Muscle of leg (tissue), 3 donors: ENCODE measurements at regions not wholly inside any gene's neighbourhood (a gene's known extent, or its start where the extent isn't known, plus 50 kb on each side); places are given as distances from the start of the nearest gene placed in this dataset.

Experiments
- DNase-seq: peaks from one replicate; pipeline ENCODE4 v3.0.0; 2013
- H3K27ac ChIP-seq: one replicate; pipeline ENCODE4 v1.5.1; 2013; ENCODE audit warnings: mild to moderate bottlenecking, low read length, control low read depth
- H3K27me3 ChIP-seq: one replicate; pipeline ENCODE4 v1.6.1; 2013; ENCODE audit warnings: low read length; ENCODE audit not compliant: control insufficient read depth, insufficient read depth
- H3K36me3 ChIP-seq: one replicate; pipeline ENCODE4 v1.6.1; 2013; ENCODE audit warnings: low read length; ENCODE audit not compliant: control insufficient read depth, insufficient read depth
- H3K4me1 ChIP-seq: one replicate; pipeline ENCODE4 v1.6.1; 2013; ENCODE audit warnings: low read length; ENCODE audit not compliant: control insufficient read depth, insufficient read depth
- H3K4me3 ChIP-seq: one replicate; pipeline ENCODE4 v1.5.1; 2013; ENCODE audit warnings: low read length, control low read depth
- H3K9me3 ChIP-seq: replicated peaks from 2 replicates; pipeline ENCODE4 v1.6.1; 2013; ENCODE audit warnings: low read depth, low read length; ENCODE audit not compliant: control insufficient read depth
- WGBS: methylation state at CpG from one replicate; pipeline ENCODE4 v1.1.5; 2013; ENCODE audit warnings: missing lambda C conversion rate; ENCODE audit not compliant: insufficient coverage; 5-methylcytosine and 5-hydroxymethylcytosine counted together

DNA sequence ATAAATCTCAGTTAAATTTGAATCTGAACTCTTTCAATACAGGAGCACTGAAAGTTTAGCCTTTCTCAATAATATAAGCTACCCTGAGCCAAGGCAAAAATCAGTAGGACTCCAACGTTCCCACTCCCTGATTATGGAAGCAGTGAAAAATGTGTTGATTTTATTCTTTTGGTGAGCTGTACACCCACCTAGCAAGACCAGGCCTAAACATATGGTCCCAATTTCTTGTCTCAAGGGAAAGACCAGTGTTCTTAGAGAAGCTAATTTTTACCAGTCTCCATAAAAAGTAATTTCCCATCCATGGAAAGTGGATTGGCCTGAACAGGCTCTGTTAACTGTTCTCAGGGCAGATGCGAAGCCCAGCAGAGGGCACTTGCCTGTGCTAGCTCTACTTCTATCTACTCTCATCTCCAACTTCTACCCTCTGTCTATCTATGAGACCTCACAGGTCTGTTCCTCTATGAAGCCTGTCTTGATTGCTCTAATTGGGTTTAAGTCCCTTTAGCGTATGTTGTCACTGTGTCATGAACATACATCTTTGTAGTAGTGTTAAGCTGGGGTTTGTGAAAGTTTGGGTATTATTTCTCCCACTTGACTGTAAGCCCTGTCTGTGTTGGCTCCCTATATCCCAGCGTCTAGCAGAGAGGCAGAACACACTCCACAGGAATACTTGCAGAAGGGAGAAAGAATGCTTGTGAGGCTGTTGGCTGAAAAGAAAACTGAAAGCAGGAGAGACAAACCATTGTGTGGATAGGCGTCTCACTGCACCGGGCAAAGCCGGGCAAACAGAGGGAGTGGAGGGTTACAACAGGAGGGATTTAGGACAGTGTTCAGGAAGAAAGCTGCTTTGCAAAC lies 167.1 kb upstream of the MAF start:
- peak; percentile 80 for DNase-seq
- Histone ChIP-seq H3K36me3 (no peaks in the 10 kb centered on the region), H3K4me3 (peak overlapping the region; percentile 26), H3K27ac (peak overlapping the region; percentile 95), H3K4me1 (peaks cover 39% of the 10 kb centered on the region), H3K9me3 (no peaks in the 10 kb centered on the region), H3K27me3 (no peaks in the 10 kb centered on the region)
- WGBS = 10% methylated on average over 3 of the region's 7 CpGs

DNA sequence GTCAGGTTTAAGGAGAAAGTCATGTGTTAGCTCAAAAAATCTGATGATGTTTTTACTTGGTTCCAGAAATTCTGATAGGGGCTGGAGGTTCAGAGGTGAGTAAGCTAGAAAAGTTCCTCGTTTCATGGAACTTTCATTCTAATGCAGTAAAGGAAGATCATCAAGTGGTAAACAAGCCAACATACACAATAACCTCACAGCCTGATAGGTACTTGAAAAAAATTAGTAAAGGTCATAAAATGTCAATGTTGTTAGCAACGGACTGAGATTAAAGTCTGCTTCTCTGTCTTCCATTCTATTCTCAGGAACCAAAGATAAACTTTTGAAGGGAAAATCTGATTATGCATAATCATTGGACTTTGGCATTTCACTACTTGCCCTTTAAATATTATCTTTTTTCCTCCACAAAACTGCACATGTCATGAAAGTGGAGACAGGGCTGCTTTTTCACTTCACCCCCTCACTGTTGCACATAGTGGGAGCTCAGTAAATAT lies 165.4 kb upstream of the MAF start:
- no peak overlapping the region for H3K27ac ChIP-seq
- DNase-seq = no peak
- no peaks in the 10 kb centered on the region for H3K9me3 ChIP-seq
- no CpG with 5 or more reads among the region's 2 CpGs for WGBS
- peaks cover 30% of the 10 kb centered on the region for H3K4me1 ChIP-seq
- no peaks in the 10 kb centered on the region for H3K36me3 ChIP-seq
- no peak overlapping the region for H3K4me3 ChIP-seq
- no peaks in the 10 kb centered on the region for H3K27me3 ChIP-seq

DNA sequence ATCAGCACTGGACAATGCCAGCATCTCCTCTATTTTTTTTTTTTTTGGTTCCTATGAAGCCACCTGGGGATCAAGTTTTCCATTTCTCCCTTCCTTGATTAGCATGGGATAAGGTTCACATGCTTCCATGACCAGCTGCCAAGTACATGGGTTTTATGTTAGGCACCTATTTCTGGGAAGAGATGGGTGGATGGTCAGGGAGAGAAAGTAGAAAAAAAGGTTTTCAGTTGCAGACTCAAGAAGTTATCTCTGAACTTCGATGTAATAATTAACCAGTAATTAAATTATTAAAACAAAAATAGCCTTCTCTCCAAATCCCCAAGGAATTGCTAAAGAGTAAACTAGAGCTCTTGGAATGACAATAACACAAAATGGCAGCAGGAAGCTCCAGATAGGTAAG lies 164.9 kb upstream of the MAF start:
- peaks cover 27% of the 10 kb centered on the region for H3K4me1 ChIP-seq
- WGBS = no CpG with 5 or more reads among the region's 1 CpG
- no peak overlapping the region for H3K4me3 ChIP-seq
- no peaks in the 10 kb centered on the region for H3K36me3 ChIP-seq
- no peaks in the 10 kb centered on the region for H3K27me3 ChIP-seq
- H3K27ac ChIP-seq = no peak overlapping the region
- H3K9me3 ChIP-seq = no peaks in the 10 kb centered on the region
- no peak for DNase-seq

DNA sequence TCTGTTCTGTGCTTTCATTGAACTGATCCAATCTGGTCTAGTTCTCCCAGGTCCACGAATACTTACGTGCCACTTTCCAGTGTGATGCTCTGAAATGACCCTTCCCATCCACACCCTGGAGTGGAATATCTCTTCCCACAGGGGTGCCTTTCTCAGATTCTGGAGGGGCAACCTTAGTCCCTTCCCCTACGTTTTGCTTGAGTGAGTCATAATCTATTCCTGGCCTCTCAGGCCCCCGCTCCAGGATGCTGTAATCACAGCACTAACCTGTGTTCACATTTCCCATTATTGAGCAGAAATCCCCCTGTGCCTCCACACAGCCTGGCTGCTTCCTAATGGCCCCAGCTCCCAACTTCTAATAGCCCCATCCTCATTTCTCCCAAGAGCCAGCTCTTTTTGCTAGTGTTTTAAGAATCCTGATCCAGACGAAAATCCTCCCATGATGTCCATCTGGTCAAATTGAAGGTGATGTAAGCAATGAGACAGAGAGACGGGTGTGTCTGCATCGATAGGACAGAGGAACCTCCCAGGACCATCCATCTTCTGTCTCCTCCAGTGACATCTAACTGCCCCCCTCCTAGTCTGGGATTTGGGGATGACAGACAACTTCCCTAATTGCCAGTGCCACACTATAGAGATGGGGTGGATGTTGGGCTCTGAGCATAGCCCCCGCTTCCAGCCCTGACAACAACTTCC lies 164.0 kb upstream of the MAF start:
- Histone ChIP-seq H3K27me3 (no peaks in the 10 kb centered on the region), H3K36me3 (no peaks in the 10 kb centered on the region), H3K9me3 (no peaks in the 10 kb centered on the region), H3K27ac (no peak overlapping the region), H3K4me3 (no peak overlapping the region), H3K4me1 (peaks cover 22% of the 10 kb centered on the region)
- no peak for DNase-seq
- WGBS = 66% methylated on average over 4 of the region's 8 CpGs

DNA sequence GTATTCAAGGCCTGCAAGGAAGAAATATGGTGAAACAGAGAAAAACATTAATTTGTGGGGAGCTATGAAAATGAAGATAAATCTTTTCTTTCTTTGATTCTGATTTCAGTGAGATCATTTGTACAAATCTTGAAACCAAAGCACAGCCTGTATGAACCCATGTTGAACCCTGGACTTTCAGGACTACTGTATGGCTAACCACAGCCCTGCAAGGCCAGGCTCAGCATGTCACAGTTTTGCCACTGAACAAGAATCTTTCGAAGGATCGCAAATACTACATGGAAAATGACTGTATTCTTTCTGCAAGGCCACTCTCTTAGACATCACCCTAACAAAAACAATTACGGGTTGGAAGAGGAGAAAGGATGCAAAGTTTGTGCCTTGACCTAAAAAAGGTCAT lies 161.7 kb upstream of the MAF start:
- Histone ChIP-seq H3K27me3 (no peaks in the 10 kb centered on the region), H3K9me3 (no peaks in the 10 kb centered on the region), H3K4me3 (no peak overlapping the region), H3K27ac (no peak overlapping the region), H3K4me1 (no peaks in the 10 kb centered on the region), H3K36me3 (no peaks in the 10 kb centered on the region)
- no CpG with 5 or more reads among the region's 3 CpGs for WGBS
- DNase-seq = no peak

DNA sequence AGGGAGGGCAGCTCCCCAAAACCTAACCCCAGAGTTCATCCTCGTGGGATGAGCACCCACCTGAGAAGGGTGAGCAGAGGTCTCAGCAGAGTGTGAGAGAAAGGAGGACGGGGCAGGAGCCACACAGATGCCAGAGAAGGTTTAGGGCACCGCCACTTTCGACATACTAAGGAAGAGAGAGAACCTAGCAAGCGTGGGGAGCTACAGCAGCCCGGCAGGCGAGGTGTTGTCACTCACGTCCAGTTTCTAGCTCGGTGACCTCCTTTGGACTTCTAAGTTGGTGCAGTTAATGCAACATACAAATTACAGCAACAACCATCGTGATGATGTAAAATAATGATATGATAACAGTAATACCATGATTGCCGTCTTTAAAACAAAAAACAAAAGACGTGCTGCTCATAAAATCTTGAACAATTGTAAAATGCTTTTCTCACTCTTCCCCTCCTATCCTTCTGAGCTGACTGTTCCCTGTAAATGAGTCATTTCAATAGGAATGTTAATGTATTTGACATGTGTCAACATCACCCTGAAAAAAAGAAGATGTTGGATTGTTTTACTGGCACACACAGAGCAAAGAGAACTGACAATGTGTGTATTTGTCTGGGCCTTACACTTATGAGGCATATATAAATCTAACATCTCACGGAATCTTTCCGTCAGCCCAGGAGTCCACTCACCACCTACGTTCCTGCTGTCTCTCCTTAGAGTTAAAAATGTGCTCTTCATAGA lies 158.2 kb upstream of the MAF start:
- no peaks in the 10 kb centered on the region for H3K9me3 ChIP-seq
- H3K4me1 ChIP-seq = peaks cover 7% of the 10 kb centered on the region
- no peak overlapping the region for H3K27ac ChIP-seq
- DNase-seq = peak; percentile 76
- no peak overlapping the region for H3K4me3 ChIP-seq
- no peaks in the 10 kb centered on the region for H3K27me3 ChIP-seq
- WGBS = 81% methylated on average over 4 of the region's 15 CpGs
- no peaks in the 10 kb centered on the region for H3K36me3 ChIP-seq

DNA sequence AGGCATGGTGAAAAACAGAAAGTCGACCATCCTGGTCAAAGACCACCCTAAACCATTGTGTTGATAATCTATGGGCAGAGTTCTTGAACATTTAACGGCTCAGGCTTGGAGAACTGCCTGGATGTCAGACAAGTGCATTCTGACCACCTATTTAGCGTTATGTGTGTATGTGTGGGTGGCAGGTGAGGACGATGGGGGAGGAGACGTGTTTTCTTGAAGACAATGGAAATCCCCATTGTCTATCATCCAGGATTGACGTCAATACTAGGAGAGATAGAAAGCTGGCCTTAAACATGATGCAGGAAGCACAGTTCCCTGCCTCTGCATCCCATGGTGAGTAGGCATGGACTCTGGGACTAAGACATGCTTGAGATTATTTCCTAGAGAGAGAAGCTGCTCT lies 157.4 kb upstream of the MAF start:
- Histone ChIP-seq H3K4me1 (peaks cover 7% of the 10 kb centered on the region), H3K36me3 (no peaks in the 10 kb centered on the region), H3K27me3 (no peaks in the 10 kb centered on the region), H3K4me3 (no peak overlapping the region), H3K9me3 (no peaks in the 10 kb centered on the region), H3K27ac (no peak overlapping the region)
- DNase-seq = no peak
- WGBS = 90% methylated on average over 2 of the region's 6 CpGs

DNA sequence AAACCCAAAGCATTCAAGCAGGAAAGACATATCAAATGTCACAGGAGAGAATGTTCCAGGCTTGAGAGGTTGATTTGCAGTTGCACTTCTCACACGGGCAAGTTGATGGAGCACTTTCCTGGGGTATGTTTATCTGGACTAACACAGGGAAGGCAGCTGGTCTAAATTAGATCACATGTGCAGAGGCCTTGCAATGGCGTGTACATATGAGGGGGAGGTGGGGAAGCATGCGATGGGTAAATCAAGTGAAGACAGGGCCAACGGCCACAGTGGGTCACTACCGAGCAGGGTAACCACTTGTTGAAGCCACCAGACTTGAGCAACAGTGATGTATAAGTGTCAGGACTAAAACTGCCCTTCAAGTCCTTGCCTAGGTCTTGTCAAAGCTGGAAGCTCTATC lies 156.6 kb upstream of the MAF start:
- H3K9me3 ChIP-seq = no peaks in the 10 kb centered on the region
- no peaks in the 10 kb centered on the region for H3K36me3 ChIP-seq
- no peaks in the 10 kb centered on the region for H3K27me3 ChIP-seq
- H3K27ac ChIP-seq = no peak overlapping the region
- no peak overlapping the region for H3K4me3 ChIP-seq
- 79% methylated on average over 5 of the region's 5 CpGs for WGBS
- DNase-seq = no peak
- H3K4me1 ChIP-seq = peaks cover 11% of the 10 kb centered on the region

DNA sequence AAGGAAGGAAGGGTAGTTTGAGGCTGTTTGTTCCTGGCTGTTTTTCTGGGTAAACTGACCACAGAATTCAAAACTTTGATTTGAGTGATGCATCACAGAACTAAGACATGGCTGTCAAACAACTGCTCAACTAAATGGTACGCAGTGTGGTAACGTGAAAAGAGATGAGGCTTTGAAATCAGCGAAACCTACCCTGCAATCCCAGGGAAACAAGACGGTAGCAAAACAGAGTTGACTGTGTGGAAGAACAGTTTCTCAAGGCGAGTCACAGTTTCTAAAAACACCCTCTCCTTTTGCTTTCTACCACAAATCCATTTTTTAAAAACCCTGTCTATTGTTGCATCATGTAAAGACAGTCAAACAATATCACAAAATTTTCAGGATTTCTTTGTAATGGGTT lies 156.0 kb upstream of the MAF start:
- no peaks in the 10 kb centered on the region for H3K27me3 ChIP-seq
- H3K36me3 ChIP-seq = no peaks in the 10 kb centered on the region
- H3K27ac ChIP-seq = no peak overlapping the region
- no peak overlapping the region for H3K4me3 ChIP-seq
- WGBS = 100% methylated on average over 3 of the region's 5 CpGs
- H3K4me1 ChIP-seq = peaks cover 12% of the 10 kb centered on the region
- no peaks in the 10 kb centered on the region for H3K9me3 ChIP-seq
- no peak for DNase-seq

DNA sequence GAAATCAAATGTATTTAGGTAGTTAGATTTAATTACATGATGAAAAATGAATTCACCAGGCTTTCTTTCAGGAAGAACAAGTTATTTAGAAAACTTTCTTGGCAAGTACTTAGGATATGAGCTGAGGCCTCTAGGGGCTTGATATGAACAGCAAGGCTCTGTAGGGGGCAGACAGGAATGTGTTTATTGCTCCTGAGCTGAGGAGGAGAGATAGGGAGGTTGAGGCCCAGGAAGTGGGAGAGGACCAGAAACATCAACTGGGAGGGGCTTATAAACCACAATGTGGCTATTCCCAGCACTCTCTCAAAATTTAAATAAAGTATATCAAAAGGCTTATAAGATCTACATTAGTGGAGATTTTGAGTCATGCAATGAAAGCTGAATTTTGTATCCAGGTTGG lies 154.0 kb upstream of the MAF start:
- Histone ChIP-seq H3K4me3 (no peak overlapping the region), H3K4me1 (peaks cover 12% of the 10 kb centered on the region), H3K27ac (peak overlapping the region; percentile 40), H3K36me3 (no peaks in the 10 kb centered on the region), H3K9me3 (peaks cover 4% of the 10 kb centered on the region), H3K27me3 (no peaks in the 10 kb centered on the region)
- peak; percentile 61 for DNase-seq
